ENCODE measurements at regions not wholly inside any gene's neighbourhood (a gene's known extent, or its start where the extent isn't known, plus 50 kb on each side); places are given as distances from the start of the nearest gene placed in this dataset.

GRCh38 chr5:155906046-155906445 is 420.9 kb upstream of the SGCD start (continued):
- no peak for TF ChIP-seq HDAC6 (IDR thresholded peaks at IDR 0.05; ENCODE audit: low read depth, low read length)

DNA sequence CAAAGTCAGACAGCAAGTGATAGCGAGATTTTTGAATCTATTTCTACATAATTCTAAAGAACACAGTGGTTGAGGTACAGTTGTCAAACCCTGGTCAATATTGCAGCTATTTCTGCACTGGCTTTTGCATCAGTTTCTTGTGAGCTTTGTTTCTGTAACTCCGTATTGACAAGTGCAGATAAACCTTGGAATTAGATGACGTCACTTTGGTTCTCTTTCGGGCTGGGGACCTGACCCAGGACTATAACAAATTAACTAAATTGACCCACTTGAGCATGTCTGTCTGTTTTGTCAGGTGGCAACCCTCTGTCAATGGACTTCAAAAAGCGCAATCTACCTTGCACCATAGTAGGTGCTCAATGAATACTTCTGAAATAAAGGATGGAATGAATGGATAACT is 418.4 kb upstream of the SGCD start:
- Histone ChIP-seq H4K91ac (replicated peaks; ENCODE audit: insufficient read length, low read length) (no peak overlapping the region), H3K27ac (ENCODE audit: low read depth, low read length) (no peak overlapping the region), H2BK12ac (ENCODE audit: low read depth, low read length) (no peak overlapping the region), H3K18ac (ENCODE audit: extremely low read depth, low read length) (no peak overlapping the region), H3K9ac (replicated peaks in 1 of 4; ENCODE audit: extremely low read depth in 1 of 4, low read depth in 3 of 4, low read length in 3 of 4) (no peak overlapping the region), H3K4me1 (replicated peaks in 1 of 4; ENCODE audit: control insufficient read depth in 3 of 4, insufficient read depth in 4 of 4, low read length in 3 of 4) (no peaks in the 10 kb centered on the region), H3K36me3 (ENCODE audit: control insufficient read depth in 2 of 4, insufficient read depth in 4 of 4, low read length in 3 of 4) (no peaks in the 10 kb centered on the region), H3K23me2 (ENCODE audit: low read depth, low read length) (no peaks in the 10 kb centered on the region), H3K4me3 (ENCODE audit: extremely low read depth in 1 of 4, insufficient read depth in 2 of 4, low read depth in 3 of 4, low read length in 4 of 4) (no peak overlapping the region), H4K5ac (ENCODE audit: insufficient read length, low read depth, low read length) (no peak overlapping the region), H3K23ac (ENCODE audit: insufficient read length) (no peak overlapping the region), H4K20me1 (replicated peaks in 1 of 2; ENCODE audit: control insufficient read depth in 1 of 2, insufficient read depth in 2 of 2, low read length in 2 of 2) (no peaks in the 10 kb centered on the region), H3K56ac (replicated peaks; ENCODE audit: insufficient read length, low read depth, low read length) (no peak overlapping the region), H3K4me2 (ENCODE audit: insufficient read depth in 1 of 2, low read depth in 2 of 2, low read length in 2 of 2) (no peak overlapping the region), H2AK5ac (ENCODE audit: low read depth, low read length) (no peak overlapping the region), H3K27me3 (replicated peaks in 1 of 4; ENCODE audit: control insufficient read depth in 3 of 4, extremely low read depth in 1 of 4, insufficient read depth in 3 of 4, low read length in 3 of 4) (no peaks in the 10 kb centered on the region), H2BK120ac (replicated peaks; ENCODE audit: low read depth, low read length) (no peak overlapping the region), H2BK5ac (ENCODE audit: low read depth, low read length) (no peak overlapping the region), H3K14ac (ENCODE audit: insufficient read length) (no peak overlapping the region), H2AFZ (ENCODE audit: low read length) (no peak overlapping the region), H3K79me2 (ENCODE audit: control insufficient read depth in 1 of 2, insufficient read depth in 2 of 2, low read length in 2 of 2) (no peaks in the 10 kb centered on the region), H3K9me3 (ENCODE audit: insufficient read depth in 2 of 2, low read depth in 1 of 2, low read length in 1 of 2) (no peaks in the 10 kb centered on the region), H4K8ac (ENCODE audit: extremely low read depth, insufficient read depth, low read length) (no peak overlapping the region), H2BK15ac (ENCODE audit: low read length) (no peak overlapping the region), H3K79me1 (ENCODE audit: low read depth, low read length) (no peaks in the 10 kb centered on the region), H3K4ac (replicated peaks; ENCODE audit: insufficient read length, low read depth, low read length) (no peak overlapping the region), H2BK20ac (ENCODE audit: low read length) (no peak overlapping the region)
- DNase-seq (ENCODE audit: low read depth in 1 of 2, low spot score in 2 of 2) (no peak), FAIRE-seq (no peak)
- 89% methylated on average over 5 of the region's 5 CpGs; no CpG with 5 or more reads in 1 of the 2 experiments for WGBS, 2 experiments (ENCODE audit: extremely low coverage in 1 of 2, insufficient coverage in 1 of 2, insufficient read length in 1 of 2, insufficient replicate concordance in 2 of 2, low coverage in 1 of 2, low lambda C conversion rate in 2 of 2, missing lambda C conversion rate in 1 of 2)
- ChIA-PET CTCF (ENCODE audit: partially characterized antibody) (interaction anchor here (1.0 to 1.3 kb wide), 2 partner anchors 18 to 35 kb away, joined by 3 read pairs; no protein-coding TSS in a partner anchor), POLR2A (ENCODE audit: partially characterized antibody) (no interaction called here)
- TF ChIP-seq SIRT6 (IDR thresholded peaks at IDR 0.05; ENCODE audit: low read length), result no peak
- no peak for TF ChIP-seq GTF2F1 (IDR thresholded peaks at IDR 0.05; ENCODE audit: borderline replicate concordance, low read depth, low read length)
- no peak for TF ChIP-seq TCF12 (IDR thresholded peaks at IDR 0.05; ENCODE audit: low read depth, low read length)
- TF ChIP-seq BACH1 (IDR thresholded peaks at IDR 0.05; ENCODE audit: low read length), result no peak
- no peak for TF ChIP-seq RFX5 (IDR thresholded peaks at IDR 0.05; ENCODE audit: borderline replicate concordance, low read depth, low read length)
- TF ChIP-seq E2F6 (IDR thresholded peaks at IDR 0.05), result no peak
- no peak for TF ChIP-seq SP2 (IDR thresholded peaks at IDR 0.05; ENCODE audit: low read length)
- TF ChIP-seq SIN3A (conservative IDR thresholded peaks at IDR 0.05 in 1 of 2, IDR thresholded peaks at IDR 0.05 in 1 of 2; ENCODE audit: low read depth in 1 of 2, low read length in 2 of 2), result no peak
- no peak for TF ChIP-seq POLR2AphosphoS5 (IDR thresholded peaks at IDR 0.05; ENCODE audit: low read depth, low read length)
- no peak for TF ChIP-seq JUND (IDR thresholded peaks at IDR 0.05; ENCODE audit: low read length)
- no peak for TF ChIP-seq NRF1 (IDR thresholded peaks at IDR 0.05; ENCODE audit: low read depth, low read length)
- TF ChIP-seq, protein P1, sequence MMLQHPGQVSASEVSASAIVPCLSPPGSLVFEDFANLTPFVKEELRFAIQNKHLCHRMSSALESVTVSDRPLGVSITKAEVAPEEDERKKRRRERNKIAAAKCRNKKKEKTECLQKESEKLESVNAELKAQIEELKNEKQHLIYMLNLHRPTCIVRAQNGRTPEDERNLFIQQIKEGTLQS (IDR thresholded peaks at IDR 0.05; ENCODE audit: insufficient read depth, low read depth, low read length), result no peak

Measured in H1 (cell line).